Stimulated activated CD8-positive, alpha-beta memory T cell treated with anti-CD3 and anti-CD28 coated beads, Interleukin-4, amount 100 ng/mL, for 24 hours (primary cell): ENCODE measurements at regions not wholly inside any gene's neighbourhood (a gene's known extent, or its start where the extent isn't known, plus 50 kb on each side); places are given as distances from the start of the nearest gene placed in this dataset.

Source experiments
- DNase-seq: peaks from one replicate; pipeline ENCODE4 v3.0.0-alpha.2; 2020; ENCODE audit warnings: low read depth

DNA sequence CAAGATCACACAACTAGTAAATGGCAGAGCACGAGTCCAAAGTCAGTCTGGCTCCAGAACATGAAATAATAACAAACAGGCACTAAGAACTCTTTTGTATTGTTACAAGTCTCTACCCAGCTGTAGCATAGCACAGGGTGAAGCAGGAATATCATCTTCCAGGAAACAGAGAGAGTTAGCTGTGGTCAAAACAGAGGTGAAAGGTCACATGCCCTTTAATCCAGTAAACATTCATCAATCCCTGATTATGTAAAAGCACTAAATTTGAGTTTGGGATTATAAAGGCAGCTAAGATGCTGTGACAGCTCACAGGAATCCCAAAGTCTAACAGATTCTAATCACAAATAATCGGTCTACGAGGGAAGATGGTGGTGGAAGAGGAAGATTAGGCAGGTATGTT, 133.0 kb upstream of the ASTN2 start:
- no peak for DNase-seq

GRCh38 chr9:117546894-117547678, 132.2 kb upstream of the ASTN2 start:
- DNase-seq, result no peak

DNA sequence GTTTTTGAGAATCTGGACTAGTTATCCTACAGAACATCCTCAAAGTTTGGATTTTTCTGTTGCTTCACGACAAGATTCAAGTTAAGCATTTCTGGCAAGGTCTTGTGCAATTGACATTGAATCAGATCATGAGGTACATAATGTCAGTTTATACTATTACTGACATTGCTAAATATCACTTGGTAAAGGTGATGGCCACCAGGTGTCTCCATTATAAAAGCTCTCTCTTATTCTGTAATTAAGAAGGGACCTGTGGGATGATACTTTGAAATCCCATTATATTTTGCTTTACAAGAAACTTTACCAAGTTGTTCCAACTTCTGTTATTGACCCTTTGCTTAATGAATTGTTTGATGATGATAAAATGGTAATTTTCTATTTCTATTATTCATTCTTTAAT, 131.0 kb upstream of the ASTN2 start:
- no peak for DNase-seq

- no peak for DNase-seq
These were observed 128.2 kb upstream of the ASTN2 start for GRCh38 chr9:117543089-117543488.

GRCh38 chr9:117542021-117542420, 127.2 kb upstream of the ASTN2 start:
- no peak for DNase-seq

- DNase-seq, result no peak
These were observed 126.3 kb upstream of the ASTN2 start for GRCh38 chr9:117541181-117541580.

GRCh38 chr9:117535973-117536372, 121.1 kb upstream of the ASTN2 start:
- no peak for DNase-seq

GRCh38 chr9:117535434-117535833, 120.6 kb upstream of the ASTN2 start:
- DNase-seq, result no peak

- DNase-seq, result no peak
These were observed 113.4 kb upstream of the ASTN2 start for GRCh38 chr9:117528225-117528624.

GRCh38 chr9:117526674-117527073, 111.8 kb upstream of the ASTN2 start:
- DNase-seq, result no peak

DNA sequence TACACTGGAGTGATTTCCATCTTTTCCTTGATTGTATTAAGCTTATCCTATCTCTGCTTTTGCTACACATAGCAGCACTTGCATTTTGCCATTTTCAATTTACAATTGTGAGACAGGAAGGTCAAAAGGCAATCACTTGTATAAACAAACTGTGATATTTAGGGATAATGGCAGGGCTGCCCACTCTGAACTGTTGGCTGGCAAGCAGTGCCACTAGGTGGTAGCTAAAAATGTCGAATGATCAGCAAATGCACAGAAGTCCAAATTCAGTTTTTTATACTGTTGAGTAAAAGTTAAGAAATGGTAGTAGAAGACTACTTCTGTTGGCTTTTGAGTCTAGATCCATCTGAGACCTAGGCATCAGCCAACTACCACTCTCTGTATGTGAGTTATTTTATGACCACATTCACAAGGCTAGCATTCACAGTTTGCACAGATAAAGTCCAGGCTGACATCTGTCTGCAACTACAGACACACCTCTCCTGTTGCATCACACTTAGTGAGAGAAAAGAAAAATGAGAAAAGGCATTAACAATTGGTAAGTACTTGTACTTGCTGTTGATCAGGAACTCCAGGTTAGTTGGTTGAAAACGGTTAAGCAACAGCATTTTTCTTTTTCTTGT, 108.8 kb upstream of the ASTN2 start:
- no peak for DNase-seq

GRCh38 chr9:117521293-117521692, 106.4 kb upstream of the ASTN2 start:
- DNase-seq, result no peak

GRCh38 chr9:117516676-117517632, 102.1 kb upstream of the ASTN2 start:
- no peak for DNase-seq

GRCh38 chr9:117511852-117512481, 97.1 kb upstream of the ASTN2 start:
- no peak for DNase-seq

GRCh38 chr9:117496307-117496706, 81.5 kb upstream of the ASTN2 start:
- DNase-seq, result no peak

- no peak for DNase-seq
These were observed 79.7 kb upstream of the ASTN2 start for GRCh38 chr9:117494401-117495090.

DNA sequence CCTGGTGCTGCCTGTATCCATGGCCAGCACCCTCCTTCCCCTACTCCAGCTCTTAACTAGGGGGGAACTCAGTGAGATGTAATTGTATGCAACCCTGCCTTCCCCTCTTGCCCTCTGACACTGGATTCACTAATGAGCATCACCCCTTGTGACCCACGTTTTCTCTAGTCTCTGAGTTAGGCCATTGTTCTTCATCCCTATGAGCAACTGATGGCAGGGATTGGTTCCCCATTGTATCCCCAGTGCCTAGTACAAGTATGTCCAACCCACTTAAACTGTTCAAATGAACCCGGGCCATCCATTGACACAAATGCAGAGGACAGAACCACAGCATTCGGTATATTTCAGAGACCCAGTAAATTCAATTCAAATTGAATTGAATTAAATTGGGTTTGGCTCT, 77.6 kb upstream of the ASTN2 start:
- DNase-seq, result no peak

- DNase-seq, result no peak
These were observed 76.6 kb upstream of the ASTN2 start for GRCh38 chr9:117491491-117491890.

- DNase-seq, result no peak
These were observed 75.3 kb upstream of the ASTN2 start for GRCh38 chr9:117490199-117490598.

- DNase-seq, result no peak
These were observed 73.8 kb upstream of the ASTN2 start for GRCh38 chr9:117488659-117489058.

DNA sequence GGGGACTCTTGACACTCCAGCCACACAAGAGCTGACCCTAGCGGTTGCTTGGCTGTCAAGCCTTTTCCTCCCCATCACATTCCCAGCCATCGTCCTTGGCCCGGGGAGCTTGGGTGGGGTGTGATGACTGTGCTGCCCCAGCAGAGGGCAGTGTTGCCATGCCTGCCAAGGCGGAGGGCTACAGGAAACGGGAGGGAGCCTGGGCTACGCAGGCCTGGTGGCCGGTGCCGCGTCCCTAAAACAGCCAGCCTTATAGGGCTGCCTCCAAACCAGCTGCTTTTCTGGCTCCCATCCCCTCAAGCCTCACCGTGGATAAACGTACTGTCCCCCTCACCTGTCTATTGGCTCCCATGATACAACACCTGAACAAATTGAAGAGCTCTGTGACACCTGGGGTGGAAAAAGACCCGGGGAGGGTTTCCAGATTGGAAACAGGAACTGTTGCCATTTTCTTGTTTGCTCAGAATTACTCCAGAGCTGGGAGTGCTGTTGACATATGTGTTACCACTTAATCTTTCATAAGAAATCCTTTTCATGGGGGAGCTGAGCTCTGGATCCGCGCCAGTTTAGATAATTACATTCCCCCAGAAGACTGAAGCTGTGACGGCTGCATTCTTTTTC, 72.8 kb upstream of the ASTN2 start:
- DNase-seq, result peak; percentile 1
